ENCODE measurements at regions not wholly inside any gene's neighbourhood (a gene's known extent, or its start where the extent isn't known, plus 50 kb on each side); places are given as distances from the start of the nearest gene placed in this dataset.
"Not testable (repeated sequence)": the region's sequence is repeated elsewhere in the genome, so short reads cannot be mapped to it uniquely, and the experiment has no call there.

- DNase-seq = no peak
Observed at GRCh38 chr5:29208024-29208423, 1985.5 kb upstream of the CDH6 start.

- no peak for DNase-seq
Observed at GRCh38 chr5:29203049-29203448, 1990.4 kb upstream of the CDH6 start.

GRCh38 chr5:29197631-29198454, 1995.6 kb upstream of the CDH6 start:
- DNase-seq = no peak

GRCh38 chr5:29193972-29194371, 1999.5 kb upstream of the CDH6 start:
- DNase-seq = no peak

- DNase-seq = peak; percentile 6
Observed at GRCh38 chr5:29191269-29192048, 2002.0 kb upstream of the CDH6 start.

- not testable (repeated sequence) for DNase-seq
Observed at GRCh38 chr5:29190398-29190797, 2003.1 kb upstream of the CDH6 start.

- DNase-seq = not testable (repeated sequence)
Observed at GRCh38 chr5:29186380-29186779, 2007.1 kb upstream of the CDH6 start.

GRCh38 chr5:29185558-29185957, 2007.9 kb upstream of the CDH6 start:
- no peak for DNase-seq

GRCh38 chr5:29175774-29176173, 2017.7 kb upstream of the CDH6 start:
- DNase-seq = no peak

GRCh38 chr5:29170599-29170998, 2022.9 kb upstream of the CDH6 start:
- no peak for DNase-seq

GRCh38 chr5:29169886-29170285, 2023.6 kb upstream of the CDH6 start:
- no peak for DNase-seq

- DNase-seq = no peak
Observed at GRCh38 chr5:29162297-29162696, 2031.2 kb upstream of the CDH6 start.

GRCh38 chr5:29161399-29162291, 2031.8 kb upstream of the CDH6 start:
- no peak for DNase-seq

- no peak for DNase-seq
Observed at GRCh38 chr5:29157975-29158374, 2035.5 kb upstream of the CDH6 start.

- DNase-seq = no peak
Observed at GRCh38 chr5:29150840-29151239, 2042.6 kb upstream of the CDH6 start.

GRCh38 chr5:29148581-29148980, 2044.9 kb upstream of the CDH6 start:
- no peak for DNase-seq

- no peak for DNase-seq
Observed at GRCh38 chr5:29148073-29148472, 2045.4 kb upstream of the CDH6 start.

GRCh38 chr5:29143266-29143665, 2050.2 kb upstream of the CDH6 start:
- no peak for DNase-seq

- no peak for DNase-seq
Observed at GRCh38 chr5:29134418-29134817, 2059.1 kb upstream of the CDH6 start.

- no peak for DNase-seq
Observed at GRCh38 chr5:29131285-29131684, 2062.2 kb upstream of the CDH6 start.

GRCh38 chr5:29130786-29131185, 2062.7 kb upstream of the CDH6 start:
- DNase-seq = no peak

GRCh38 chr5:29127524-29128156, 2065.8 kb upstream of the CDH6 start:
- not testable (repeated sequence) for DNase-seq

- DNase-seq = not testable (repeated sequence)
Observed at GRCh38 chr5:29126462-29126861, 2067.0 kb upstream of the CDH6 start.
